NCI-H460 (cell line): ENCODE measurements at regions not wholly inside any gene's neighbourhood (a gene's known extent, or its start where the extent isn't known, plus 50 kb on each side); places are given as distances from the start of the nearest gene placed in this dataset.

Source experiments
- DNase-seq: peaks from one replicate; pipeline ENCODE4 v3.0.0-alpha.2; 2016; ENCODE audit warnings: low read depth; ENCODE audit errors: extremely low read depth

DNA sequence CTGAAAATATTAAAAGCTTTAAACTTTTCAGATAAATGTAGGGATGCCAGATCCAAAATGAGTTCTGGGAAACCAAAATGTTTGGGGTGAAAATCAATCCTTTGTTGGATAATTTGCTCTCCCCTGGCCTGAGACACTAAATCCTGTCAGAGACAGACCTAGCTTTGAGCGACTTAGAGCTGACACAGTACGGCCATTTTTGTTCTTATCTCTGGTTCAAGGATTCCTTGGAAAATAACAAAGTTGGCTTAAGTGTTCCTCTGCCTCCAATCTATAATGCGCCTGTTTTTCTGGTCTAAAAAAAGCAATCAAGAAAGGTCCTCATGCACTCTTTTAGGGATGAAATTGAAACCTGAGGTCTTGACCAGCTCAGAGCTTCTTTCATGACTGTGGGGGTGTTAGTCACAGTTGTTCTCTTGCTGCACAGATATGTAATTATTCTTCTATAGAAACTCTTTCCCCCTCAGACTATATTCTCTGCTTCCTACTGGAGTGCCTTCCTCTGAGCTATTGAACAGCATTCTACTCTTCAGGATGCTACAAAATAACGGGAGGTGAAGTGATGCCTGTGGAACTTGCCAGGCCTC lies 52.3 kb upstream of the EGLN3 start:
- no peak for DNase-seq
